BE2C (cell line): ENCODE measurements at regions not wholly inside any gene's neighbourhood (a gene's known extent, or its start where the extent isn't known, plus 50 kb on each side); places are given as distances from the start of the nearest gene placed in this dataset.
"Not testable (repeated sequence)": the region's sequence is repeated elsewhere in the genome, so short reads cannot be mapped to it uniquely, and the experiment has no call there.

ENCODE experiments used
- DNase-seq: peaks from one replicate; pipeline ENCODE4 v3.0.0-alpha.2; 2020
- H3K27me3 ChIP-seq: fragments of 250-450 bp; sonication (Bioruptor Pico); 2 replicates; pipeline ENCODE4 v1.5.1; 2020; ENCODE audit warnings: mild to moderate bottlenecking
- H3K36me3 ChIP-seq: fragments of 250-450 bp; sonication (Bioruptor Pico); 2 replicates; pipeline ENCODE4 v1.5.1; 2020; ENCODE audit warnings: mild to moderate bottlenecking
- H3K4me1 ChIP-seq: fragments of 250-450 bp; sonication (Bioruptor Pico); 2 replicates; pipeline ENCODE4 v1.5.1; 2020
- H3K4me3 ChIP-seq: 2 replicates; pipeline ENCODE4 v1.5.1; 2011; ENCODE audit warnings: low read depth, low read length
- H3K9me3 ChIP-seq: fragments of 250-450 bp; sonication (Bioruptor Pico); 2 replicates; pipeline ENCODE4 v1.5.1; 2020
- CTCF ChIP-seq: IDR thresholded peaks from 2 replicates; pipeline ENCODE4 v1.5.1; 2012; ENCODE audit warnings: mild to moderate bottlenecking, low read depth, low read length

GRCh38 chr6:120938164-120938875 is 396.0 kb downstream of the TBC1D32 start:
- no peak for DNase-seq
- no peaks in the 10 kb centered on the region for H3K9me3 ChIP-seq
- H3K4me1 ChIP-seq, result no peaks in the 10 kb centered on the region

DNA sequence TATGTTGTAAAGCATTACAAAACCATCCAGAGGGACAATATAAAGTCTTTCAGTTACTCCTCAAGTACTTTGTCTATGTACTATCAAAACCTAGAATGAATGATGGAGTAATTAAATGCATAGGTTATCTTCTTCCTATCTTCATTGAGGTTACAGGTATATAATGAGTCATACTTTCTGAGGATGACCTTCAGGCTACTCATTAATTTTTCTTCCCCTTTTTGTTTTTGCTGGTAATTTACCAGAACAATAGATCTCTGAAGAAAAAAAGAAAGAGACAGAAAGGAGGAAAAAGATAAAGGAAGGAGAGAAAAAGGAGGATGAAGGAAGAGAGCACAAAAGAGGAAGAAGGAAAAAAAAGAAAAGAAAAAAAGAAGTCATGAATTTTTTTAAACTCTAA is 398.4 kb downstream of the TBC1D32 start:
- Histone ChIP-seq H3K27me3 (no peaks in the 10 kb centered on the region), H3K9me3 (no peaks in the 10 kb centered on the region), H3K4me1 (no peaks in the 10 kb centered on the region), H3K4me3 (no peak overlapping the region), H3K36me3 (no peaks in the 10 kb centered on the region)
- no peak for TF ChIP-seq CTCF
- DNase-seq, result no peak

More at GRCh38 chr6:120938164-120938875, 396.0 kb downstream of the TBC1D32 start:
- no peaks in the 10 kb centered on the region for H3K36me3 ChIP-seq
- H3K27me3 ChIP-seq, result no peaks in the 10 kb centered on the region
- TF ChIP-seq CTCF, result no peak
- H3K4me3 ChIP-seq, result no peak overlapping the region

DNA sequence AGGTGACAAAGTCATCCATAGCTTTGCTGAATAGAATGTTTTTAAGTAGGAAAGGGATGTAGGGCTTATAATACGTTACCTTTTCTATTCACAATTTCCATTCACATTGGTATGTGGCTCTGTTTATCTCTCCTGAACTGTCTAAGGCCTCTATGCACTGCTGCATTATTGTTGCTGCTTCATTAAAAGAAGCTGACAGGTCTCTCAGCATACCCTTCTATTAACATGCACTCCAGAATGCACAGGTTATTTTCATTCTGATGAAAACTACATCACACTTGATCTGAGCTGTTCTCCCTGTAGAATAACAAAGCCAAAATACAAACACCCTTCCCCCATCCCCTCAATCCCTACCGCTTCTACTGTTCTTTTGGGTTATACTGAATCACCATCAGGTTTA is 399.3 kb downstream of the TBC1D32 start:
- TF ChIP-seq CTCF, result no peak
- H3K4me1 ChIP-seq, result no peaks in the 10 kb centered on the region
- no peak for DNase-seq
- H3K9me3 ChIP-seq, result no peaks in the 10 kb centered on the region
- H3K27me3 ChIP-seq, result no peaks in the 10 kb centered on the region
- H3K4me3 ChIP-seq, result no peak overlapping the region
- no peaks in the 10 kb centered on the region for H3K36me3 ChIP-seq

DNA sequence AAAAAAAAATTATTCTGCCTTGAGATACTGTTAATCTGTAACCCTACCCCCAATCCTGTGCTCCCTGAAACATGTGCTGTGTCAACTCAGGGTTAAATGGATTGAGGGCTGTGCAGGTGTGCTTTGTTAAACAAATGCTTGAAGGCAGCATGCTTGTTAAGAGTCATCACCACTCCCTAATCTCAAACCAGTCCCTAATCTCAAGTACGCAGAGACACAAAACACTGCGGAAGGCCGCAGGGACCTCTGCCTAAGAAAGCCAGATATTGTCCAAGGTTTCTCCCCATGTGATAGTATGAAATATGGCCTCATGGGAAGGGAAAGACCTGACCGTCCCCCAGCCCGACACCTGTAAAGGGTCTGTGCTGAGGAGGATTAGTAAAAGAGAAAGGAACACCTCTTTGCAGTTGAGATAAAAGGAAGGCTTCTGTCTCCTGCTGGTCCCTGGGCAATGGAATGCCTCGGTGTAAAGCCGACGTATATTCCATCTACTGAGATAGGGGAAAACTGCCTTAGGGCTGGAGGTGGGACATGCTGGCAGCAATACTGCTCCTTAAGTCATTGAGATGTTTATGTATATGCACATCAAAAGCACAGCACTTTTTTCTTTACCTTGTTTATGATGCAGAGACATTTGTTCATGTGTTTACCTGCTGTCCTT is 402.6 kb downstream of the TBC1D32 start:
- H3K36me3 ChIP-seq, H3K4me3 ChIP-seq, DNase-seq, H3K4me1 ChIP-seq, H3K9me3 ChIP-seq, H3K27me3 ChIP-seq: not testable (repeated sequence)

DNA sequence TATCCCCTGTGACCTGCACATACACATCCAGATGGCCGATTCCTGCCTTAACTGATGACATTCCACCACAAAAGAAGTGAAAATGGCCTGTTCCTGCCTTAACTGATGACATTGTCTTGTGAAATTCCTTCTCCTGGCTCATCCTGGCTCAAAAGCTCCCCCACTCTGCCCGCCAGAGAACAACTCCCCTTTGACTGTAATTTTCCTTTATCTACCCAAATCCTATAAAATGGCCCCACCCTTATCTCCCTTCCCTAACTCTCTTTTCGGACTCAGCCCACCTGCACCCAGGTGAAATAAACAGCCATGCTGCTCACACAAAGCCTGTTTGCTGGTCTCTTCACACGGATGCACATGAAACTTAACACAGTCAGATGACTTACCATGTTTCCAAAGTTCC is 403.8 kb downstream of the TBC1D32 start:
- H3K4me3 ChIP-seq, DNase-seq, H3K36me3 ChIP-seq, H3K4me1 ChIP-seq, H3K27me3 ChIP-seq, H3K9me3 ChIP-seq: not testable (repeated sequence)

DNA sequence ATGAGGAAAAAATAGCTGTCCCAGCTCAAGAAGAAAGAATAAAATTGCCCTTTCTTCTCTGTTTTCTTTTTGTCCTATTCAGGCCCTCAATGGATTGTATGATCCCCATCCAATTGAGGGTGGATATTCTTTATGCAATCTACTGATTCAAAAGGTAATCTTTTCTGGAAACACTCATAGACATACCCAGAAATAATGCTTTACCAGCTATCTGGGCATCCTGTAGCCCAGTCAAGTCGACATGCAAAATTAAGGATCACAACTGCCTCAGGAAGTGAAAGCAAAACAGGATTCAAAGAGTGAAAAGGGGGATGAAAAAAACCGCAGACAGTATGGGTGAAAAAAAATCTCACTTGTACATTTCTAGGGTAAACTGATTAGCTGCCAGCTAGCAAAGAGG is 410.1 kb downstream of the TBC1D32 start:
- no peaks in the 10 kb centered on the region for H3K36me3 ChIP-seq
- TF ChIP-seq CTCF, result no peak
- no peaks in the 10 kb centered on the region for H3K4me1 ChIP-seq
- H3K9me3 ChIP-seq, result no peaks in the 10 kb centered on the region
- H3K4me3 ChIP-seq, result no peak overlapping the region
- H3K27me3 ChIP-seq, result no peaks in the 10 kb centered on the region
- DNase-seq, result no peak

GRCh38 chr6:120918137-120918536 is 416.1 kb downstream of the TBC1D32 start:
- no peak for DNase-seq
- no peaks in the 10 kb centered on the region for H3K36me3 ChIP-seq
- H3K4me3 ChIP-seq, result no peak overlapping the region
- no peaks in the 10 kb centered on the region; the same call in 1 of the 2 replicates for H3K27me3 ChIP-seq
- no peaks in the 10 kb centered on the region for H3K4me1 ChIP-seq
- TF ChIP-seq CTCF, result no peak
- no peaks in the 10 kb centered on the region for H3K9me3 ChIP-seq
